HG03442 (cell line): ENCODE measurements at regions not wholly inside any gene's neighbourhood (a gene's known extent, or its start where the extent isn't known, plus 50 kb on each side); places are given as distances from the start of the nearest gene placed in this dataset.

Source experiments
- ATAC-seq: cut with Tn5 transposase; IDR thresholded peaks from one replicate; pipeline ENCODE4 v1.9.1; 2021; ENCODE audit warnings: mild to moderate bottlenecking, moderate library complexity; ENCODE audit not compliant: unreplicated experiment

DNA sequence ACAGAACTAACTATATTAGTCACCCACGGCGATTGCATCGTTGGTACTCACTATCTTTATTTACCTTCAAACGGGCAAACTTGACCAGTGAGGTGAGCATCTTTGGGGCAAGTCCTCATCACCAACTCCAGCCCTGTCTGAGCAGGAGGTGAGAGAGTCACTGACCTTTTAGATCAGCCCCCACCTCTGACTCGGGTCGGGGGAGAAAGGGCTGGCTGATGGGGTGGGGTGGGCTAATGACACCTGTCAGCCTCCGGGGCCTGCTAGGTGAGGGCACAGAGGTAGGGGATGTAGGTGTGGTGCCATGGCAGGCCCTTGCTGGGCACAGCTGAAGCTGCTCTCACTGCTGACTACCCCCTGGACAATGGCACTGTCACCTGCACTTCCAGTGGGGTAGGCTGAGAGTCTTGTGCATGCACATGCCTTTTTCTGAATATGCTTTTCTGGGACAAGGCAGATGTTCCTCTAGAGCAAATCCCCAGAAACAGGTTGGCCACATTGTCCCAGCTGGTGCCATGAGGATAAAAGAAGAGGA, 359.5 kb upstream of the MKI67 start:
- ATAC-seq: no peak

DNA sequence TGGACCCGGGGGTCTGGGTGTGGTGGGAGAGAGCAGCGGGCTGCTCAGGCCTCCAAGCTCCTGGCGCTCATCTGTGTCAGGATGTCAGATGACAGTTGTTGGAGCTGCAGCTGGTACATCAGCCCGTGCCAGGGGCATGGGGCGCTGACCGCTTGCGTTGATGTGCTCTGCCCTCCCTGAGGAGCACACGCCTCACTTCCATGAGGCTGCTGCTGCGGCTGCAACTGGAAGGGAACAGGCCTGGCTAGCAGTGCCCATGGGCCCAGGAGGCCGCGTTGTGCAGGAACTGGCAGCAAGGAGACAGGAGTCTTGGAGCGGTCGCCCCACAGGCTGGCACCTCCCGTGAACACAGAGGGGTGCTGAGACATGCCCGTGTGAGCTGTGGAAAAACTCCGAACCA, 361.3 kb upstream of the MKI67 start:
- no peak for ATAC-seq

DNA sequence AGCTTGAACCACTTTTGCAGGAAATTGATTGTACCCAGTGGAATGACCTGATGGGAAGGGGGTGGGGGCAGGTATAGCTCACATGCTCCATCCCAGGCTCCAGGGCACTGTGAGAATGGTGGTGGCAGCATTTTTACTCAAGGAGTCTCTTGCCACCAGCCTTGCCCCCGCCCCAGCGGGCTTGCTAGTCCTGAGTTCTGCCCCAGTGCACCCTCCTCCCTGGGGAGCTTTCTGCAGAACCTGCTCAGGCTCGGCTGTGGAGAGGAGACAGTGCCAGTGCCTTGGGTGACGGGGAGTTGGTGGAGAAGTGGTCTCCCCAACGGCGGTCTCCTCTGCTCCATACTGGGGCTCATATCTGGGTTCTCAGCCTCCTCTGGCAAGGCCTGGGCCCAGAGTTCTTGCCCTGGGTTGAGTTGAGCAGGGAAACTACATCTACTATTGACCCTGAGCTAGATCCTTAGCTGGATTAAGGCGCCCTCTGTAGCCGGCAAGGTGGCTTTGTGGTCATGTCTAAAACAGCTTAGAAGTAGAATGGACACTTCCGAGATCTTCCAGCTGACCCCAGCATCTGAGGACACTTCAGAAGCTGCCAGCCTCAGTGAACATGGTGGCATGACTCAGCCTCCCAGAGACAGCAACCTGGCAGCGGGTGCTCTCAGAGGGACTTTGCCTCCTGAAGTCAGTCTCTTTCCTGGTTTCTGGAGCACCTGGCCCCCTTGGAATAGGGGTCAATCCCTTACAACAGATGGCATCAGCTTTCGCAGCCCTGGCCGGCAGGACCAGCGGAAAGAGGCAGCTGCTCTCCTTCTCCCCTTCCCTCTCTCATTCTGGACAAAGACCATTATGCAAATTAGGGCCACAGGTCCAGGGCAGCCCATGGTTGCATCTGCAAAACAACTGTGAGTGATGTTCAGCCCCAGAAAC, 363.4 kb upstream of the MKI67 start:
- ATAC-seq: no peak

DNA sequence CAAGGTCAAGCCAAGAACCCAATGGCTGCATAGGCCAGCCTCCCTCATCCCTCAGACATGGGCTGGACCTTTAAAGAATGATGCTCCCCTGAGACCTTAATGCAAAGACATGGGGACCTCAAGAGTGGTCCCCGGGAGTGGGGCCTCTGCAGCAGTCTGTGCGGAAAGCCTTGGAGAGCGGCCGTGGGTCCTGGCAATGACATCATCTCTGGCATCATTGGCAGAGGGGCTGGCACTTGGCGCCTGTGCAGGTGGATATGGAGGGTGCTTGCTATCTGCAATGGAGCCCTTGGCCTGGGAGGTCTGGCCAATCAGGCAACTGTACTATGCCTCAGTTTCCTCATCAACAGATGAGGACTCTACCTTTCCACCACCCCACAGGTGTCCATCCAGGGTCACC, 365.5 kb upstream of the MKI67 start:
- no peak for ATAC-seq

DNA sequence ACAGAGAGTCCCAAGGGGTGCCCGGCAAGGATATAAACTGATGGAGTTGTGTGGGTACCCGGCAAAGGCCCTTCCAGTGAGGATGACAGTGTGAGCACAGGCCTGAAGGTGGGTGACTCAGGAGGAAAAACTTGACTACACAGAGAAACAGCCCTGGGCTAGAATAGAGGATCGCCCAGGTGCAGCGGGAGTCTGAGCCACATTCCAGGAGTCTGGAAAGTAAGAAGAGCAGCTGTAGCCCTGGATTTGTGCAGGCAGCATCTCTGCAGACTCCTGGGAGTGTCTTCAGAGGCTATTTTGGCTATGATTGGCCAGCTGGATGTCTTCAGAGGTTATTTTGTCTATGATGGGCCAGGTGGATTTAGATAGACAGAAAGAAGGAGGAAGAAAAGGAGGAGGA, 367.6 kb upstream of the MKI67 start:
- ATAC-seq: no peak

DNA sequence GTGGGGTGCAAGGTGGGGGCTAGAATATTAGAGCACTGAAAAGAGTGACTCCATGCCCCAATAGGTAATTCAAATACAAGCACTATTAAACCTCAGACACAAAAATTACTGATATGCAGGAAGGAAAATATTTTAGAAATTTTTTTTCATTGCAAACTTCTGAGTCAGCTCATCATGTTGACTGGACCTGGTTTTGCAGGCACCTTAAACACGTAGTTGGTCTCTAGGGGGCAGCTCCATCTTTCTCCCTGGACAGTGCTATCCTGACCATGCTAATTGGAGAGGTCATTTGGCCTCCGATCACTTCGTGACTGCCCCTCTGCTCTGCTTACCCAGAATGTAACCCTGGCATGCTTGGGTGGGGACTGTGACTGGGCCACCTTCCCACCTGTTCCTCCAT, 368.4 kb upstream of the MKI67 start:
- ATAC-seq: no peak

DNA sequence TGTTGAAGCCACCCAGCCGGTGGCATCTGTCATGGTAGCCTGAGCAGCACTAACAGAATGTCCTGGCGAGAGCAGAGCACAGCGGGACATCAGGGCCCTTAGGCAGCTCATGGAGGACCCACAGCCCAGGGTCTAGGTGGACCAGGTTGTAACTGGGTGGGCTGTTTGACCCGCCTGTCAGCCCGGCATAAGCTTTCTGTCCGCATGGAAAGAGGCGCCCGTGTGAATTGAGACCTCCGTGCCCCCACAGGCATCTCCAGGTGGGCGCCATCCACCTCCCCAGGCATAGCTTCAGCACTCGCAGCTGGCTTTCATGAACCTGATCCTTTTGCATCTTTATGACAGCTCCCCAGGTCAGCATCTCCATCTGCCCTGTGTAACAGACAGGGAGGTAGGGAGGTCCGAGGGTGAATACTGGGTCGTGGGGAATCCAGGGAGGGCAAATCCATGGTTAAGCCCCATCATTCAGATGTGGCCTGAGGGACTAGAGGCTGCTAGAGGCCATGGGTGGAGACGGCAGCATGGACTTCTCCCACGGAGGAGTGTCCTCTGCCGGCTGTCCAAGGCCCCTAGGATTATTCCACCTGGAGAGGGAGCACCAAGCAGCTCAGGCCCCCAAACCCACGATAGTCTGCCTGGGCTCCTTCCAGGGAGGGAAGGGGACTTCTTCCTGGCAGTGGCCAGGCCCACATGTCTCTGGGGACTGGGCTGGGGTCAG, 371.6 kb upstream of the MKI67 start:
- no peak for ATAC-seq

DNA sequence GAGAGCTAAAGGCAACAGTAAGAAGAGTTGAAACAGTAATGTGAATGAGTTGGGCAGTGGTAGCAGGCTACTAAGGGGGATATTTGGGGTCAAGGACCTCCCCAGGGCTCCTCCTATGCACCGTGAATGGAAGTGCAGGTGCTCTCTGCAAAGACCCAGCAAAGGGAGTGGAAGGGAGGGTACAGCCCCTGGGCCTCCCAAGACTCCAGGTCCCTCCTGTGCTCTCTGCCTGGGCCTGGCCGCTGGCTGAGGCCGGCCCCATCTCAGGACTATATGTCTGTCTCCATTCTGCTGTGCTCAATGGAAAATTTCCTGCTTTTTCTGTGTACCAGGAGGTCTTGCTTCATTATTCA, 372.1 kb upstream of the MKI67 start:
- ATAC-seq: no peak

DNA sequence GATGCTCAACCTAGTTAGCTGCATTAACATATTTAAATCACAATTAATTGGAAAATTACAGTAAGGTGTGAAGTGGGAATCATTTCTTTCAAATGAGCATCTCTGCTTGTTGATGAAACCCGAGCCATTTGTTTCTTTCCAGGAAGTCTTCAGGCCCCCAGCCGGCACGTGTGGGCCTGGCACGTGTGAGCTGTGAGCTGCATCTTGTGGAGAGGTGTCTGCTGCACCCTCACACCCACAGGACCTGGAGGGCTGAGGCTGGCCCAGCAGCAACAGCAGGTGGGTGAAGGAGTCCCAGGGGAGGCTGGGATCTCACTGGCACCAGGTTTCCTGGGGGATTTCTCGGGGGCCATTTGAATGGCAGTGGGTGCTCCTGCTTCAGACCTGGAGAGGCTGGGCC, 372.5 kb upstream of the MKI67 start:
- no peak for ATAC-seq

DNA sequence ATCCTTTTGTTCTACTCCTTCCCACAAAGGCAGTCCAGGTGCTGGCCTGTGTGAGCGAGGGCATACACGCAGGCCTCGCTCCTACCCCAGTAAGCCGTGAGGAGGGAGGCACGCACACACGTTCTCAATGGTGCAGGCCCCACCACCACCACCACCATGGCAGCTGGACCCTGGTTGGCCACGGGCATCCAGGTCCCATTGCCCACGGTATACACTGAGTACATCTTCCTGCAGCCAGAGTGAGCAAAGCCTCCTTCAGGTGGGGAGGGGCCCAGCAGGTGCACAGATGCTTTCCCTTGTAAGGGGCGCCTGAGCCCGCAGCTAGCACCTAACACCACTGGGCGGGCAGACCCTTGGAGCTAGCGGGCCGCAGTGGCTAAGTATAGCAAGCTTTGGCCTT, 373.3 kb upstream of the MKI67 start:
- no peak for ATAC-seq

DNA sequence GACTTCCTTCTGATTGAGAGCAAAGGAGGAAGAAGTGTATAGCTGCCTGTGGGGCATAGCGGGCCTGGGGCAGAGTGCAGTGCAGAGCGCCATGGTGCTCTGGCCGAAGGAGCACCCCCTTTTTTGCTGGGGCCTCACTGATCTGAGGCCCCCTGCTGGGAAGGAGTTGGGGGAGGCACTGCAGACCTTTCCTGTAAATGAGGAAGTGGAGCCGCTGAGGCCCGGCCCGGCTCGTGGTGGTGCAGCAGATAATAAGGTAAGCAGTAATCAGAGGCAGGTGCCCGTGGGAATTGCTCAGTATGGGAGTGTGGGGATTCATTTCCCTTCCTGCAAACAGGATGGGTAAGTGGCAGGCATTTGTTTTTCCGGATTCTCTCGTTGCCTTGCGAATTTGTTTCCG, 373.7 kb upstream of the MKI67 start:
- ATAC-seq: no peak

DNA sequence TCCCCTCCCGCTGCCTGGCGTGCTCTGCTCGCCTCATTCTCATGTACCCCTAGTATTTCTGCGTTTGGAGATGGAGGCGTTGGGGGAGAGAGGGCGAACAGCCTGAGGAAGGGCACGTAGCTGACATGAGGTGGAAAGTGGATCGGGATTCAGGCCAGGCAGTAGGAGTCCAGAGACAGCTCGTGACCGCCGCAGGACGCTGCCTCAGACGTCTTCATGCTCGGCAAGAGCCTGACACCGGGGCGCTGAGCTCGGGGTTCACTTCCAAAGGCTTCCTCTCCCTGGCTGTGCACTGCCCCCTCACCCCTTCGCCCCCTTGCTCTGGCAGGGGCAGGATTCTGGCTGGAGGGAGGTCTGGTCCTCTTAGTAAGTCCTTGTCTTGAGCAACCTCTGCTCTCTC, 374.4 kb upstream of the MKI67 start:
- ATAC-seq: no peak

DNA sequence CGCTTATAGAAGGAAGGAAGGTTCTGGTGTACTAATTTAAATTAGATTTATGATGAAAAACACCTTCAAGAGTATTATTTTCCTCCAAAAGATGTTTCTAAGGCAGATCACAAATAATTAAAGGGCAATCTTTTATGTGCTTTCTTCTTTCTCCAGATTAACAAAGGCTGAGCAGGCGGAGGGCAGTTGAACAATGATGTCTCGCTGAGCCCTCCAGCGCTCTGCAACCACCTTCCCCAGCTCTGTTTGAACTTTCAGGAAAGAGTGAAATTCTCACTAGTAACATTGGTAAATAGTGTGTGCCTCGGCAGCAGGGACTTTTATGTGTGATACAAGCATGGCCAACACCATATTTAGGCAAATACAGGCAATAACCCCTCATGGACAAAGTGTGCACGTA, 379.1 kb upstream of the MKI67 start:
- ATAC-seq: no peak

DNA sequence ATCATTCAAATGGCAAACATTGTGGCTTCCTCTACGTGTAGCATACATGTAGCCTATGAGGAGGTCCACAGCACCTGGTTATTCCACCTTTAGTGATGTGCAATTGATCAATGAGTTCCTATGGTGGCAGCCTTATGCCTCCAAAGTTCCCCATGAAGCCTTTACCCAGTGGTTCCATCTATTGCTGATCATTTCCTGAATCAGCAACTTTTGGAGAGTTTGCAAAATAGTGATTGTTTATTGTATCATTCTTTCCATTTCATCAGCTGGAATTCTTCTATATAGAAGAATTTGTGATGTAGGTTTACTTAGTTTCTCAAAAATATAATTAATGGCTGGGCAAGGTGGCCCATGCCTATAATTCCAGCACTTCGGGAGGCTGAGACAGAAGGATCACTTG, 380.2 kb upstream of the MKI67 start:
- ATAC-seq: no peak

DNA sequence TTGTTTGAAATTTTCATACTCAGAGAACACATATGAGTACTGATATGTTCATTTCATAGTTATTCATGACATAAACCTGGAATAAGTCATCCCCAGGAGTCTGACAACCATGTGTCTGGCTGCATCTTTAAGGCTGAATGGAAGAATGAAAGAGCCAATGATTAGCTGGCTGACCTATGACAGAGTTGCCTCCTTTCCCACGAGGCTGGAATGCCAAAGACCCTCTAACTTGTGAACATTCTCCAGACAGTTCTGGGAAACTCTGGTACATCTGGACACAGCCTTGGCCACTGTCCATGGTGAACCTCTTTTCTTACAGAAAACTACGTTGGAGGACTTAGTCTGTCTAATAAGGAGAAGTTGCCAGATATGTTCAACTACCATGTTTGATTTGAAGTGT, 380.8 kb upstream of the MKI67 start:
- ATAC-seq: no peak

DNA sequence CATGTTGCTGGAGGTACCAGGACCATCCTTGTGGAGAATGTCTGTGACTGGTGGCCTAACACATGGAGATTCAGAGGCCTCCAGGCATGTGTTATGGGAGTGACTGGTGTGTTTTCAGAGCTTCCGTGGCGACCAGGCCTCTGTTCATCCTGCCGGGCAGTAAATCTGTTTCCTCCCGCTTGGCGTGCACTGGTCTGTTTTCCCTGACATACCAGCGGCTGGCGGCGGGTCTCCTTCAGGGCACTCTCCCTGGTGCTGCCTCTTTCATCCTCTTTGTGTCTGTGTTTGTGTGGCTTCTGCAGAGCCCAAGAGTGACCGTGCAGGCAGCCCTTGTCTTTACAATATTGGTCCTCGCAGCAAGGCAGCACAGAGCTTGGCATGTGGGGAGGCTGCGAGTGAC, 385.1 kb upstream of the MKI67 start:
- ATAC-seq: no peak

DNA sequence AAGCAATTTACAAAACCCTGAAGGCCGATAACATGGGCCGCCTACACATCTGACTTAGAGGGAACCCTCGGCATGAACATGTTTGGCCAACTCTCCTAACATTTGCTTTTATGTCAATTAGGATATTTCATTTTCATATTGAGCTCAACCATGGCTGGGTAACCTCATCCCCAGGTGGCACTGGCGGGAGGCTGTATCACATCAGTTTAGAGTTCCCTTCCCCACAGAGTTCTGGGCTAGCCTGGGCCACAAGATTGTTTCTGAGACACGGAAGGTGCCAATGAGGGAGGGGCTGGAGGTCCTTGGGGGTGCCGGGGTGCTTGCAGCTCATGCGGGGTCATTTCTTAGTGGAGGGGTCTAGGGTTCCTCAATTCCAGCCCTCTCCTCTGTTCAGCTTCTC, 386.5 kb upstream of the MKI67 start:
- no peak for ATAC-seq

DNA sequence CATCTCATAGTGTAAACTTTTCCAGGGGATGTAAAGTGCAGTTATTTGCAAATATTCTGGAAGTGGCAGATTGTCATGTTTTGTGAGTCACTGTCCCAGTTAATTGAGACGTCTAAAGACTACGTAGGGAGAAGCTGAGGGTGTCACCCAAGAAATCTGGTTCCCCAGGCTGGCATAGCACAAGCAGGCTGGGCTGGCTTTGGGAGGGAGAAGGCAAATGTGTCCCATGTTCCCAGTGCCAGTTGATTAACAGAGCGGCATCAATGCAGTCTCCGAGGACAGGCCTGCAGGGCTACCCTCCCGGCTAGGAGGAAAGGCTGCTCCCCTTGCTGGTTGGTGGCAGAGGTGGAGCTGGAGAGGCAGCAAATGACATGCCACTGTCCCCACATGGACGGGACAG, 388.3 kb upstream of the MKI67 start:
- ATAC-seq: no peak

DNA sequence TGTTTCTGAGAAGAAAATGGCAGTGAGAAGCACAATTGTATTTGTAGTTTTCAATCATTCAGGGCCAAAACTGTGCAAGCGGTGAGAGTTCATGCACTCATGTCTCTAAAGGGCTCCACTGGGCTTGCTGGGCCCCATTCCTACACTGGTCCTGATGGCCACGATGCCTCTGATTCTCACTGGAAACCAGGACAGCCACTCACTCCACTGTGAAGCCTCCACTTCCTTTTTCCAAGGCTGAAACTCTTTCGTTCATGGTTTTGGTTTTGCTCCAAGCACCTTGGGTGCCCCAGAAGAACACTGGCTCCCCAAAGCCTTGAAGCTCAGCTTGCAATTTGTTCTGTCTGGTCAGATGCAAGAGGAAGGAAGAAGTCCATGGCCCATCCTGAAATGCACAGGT, 390.0 kb upstream of the MKI67 start:
- ATAC-seq: no peak

DNA sequence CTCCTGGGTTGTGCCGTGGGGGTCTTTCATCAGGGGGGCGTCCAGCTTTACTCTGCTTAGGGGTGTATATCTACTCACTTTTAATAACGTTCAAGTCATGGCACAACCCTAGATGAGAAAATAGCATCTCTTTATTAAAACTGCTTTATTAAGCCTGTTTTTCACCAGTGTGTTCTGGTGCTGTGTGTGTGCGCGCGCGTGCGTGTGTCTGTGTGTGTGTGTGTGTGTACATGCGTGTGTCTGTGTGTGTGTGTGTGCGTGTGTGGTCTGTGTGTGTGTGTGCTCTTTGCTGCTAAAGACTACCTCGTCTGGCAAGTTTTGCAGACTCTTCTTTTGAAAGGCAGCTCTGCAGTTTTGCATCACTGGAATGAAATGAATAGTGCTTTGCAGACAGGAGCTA, 390.9 kb upstream of the MKI67 start:
- ATAC-seq: no peak

DNA sequence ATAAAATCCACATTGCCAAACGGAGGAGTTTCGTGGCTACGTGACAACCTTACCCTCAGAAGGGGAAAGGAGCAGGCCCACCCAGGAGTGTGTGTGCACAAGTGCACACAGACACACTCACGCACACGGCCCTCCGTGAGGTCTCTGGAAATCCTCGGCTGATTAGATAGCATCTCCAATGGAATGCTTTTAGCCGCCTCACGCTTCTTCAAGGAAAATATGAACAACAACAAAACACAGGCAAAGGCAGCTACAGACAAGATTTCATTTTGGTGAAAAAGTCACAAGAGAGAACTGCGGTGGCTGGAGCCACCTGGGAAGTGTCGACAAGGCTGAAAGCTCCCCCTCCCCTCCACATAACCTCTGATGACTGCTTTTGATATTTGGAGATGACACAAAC, 391.8 kb upstream of the MKI67 start:
- ATAC-seq: no peak

DNA sequence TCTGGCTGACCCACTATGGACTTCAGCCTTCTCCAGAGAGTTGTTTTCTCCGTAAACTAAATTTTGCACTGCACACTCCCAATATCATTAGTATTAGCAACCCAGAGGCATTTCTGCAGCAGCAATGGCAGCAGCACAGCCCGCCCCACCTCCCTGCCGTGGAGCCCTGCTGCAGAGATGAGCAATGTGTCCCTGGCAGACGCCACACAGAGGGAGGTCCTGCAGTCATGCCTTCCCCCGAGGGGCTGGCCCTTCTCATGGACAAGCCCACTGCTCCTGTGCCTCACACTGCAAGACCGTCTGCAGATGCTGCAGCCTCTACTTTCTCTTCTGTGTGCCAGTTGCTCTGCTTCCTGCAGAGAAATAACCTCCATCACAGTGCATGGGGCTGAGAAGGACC, 393.4 kb upstream of the MKI67 start:
- ATAC-seq: no peak
